GM19372 (cell line): ENCODE measurements at regions not wholly inside any gene's neighbourhood (a gene's known extent, or its start where the extent isn't known, plus 50 kb on each side); places are given as distances from the start of the nearest gene placed in this dataset.
"Not testable (repeated sequence)": the region's sequence is repeated elsewhere in the genome, so short reads cannot be mapped to it uniquely, and the experiment has no call there.

Source experiments
- ATAC-seq: cut with Tn5 transposase; IDR thresholded peaks from one replicate; pipeline ENCODE4 v1.9.1; 2021; ENCODE audit warnings: mild to moderate bottlenecking, low read depth, moderate library complexity; ENCODE audit not compliant: unreplicated experiment

DNA sequence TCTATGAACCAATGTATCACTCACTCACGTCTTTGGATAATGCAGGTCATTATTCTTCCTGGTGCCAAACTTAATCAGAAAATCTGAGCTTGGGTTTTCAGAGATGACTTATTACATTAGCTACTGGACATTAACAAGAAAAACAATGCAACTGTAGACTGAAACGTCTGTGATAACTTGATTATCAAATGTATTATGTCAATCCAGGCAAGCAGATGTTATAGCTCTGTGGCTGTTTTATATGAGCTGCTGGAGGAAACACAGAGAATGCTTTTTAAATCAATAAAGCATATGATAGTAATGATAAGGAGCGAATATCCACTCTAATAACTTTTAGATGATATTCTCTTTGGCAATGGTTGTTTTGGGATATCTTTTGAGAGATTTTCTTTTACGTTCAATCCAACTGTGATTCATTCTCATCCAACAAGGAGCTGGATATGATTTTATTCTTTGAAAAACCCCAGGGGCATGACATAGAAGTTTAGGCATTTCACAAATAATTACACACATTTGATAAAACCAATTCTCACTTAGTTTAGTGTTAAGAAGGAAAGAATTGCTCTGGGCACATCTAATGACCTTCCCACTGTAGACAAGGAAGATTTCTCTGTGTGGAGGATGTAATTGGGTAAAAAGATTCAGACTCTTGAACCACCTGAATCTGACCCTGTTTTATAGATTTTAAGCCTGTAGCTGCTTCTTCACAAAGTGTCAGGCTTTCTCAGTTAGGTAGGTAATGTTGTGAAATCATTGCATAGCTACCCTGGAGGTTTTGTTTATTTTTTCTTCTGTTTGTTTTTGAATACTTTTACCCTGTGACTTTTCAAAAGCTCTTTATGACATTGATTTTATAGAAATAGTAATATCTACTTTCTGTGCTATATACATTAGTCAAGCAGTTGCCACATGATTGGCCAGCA lies 1124.7 kb downstream of the DNAJB9 start:
- ATAC-seq = no peak

DNA sequence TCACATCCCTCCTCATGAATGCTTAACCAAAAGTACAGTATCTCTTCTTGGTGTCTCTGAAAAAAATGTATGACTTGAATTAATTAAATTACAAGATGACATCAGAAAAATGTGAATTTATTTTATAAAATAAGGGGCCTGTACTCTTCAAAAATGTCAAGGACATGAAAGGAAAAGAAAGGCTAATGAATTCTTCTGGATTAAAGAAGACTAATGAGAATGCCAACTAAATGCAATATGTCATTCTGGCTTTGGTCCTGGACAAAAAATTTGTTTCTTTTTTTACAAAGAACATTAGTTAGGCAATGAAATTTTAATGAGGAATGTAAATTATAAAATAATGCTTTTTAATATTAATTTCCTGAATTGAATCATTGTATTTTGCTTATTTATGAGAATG lies 1125.7 kb downstream of the DNAJB9 start:
- ATAC-seq = no peak

- no peak for ATAC-seq
Observed at GRCh38 chr7:109696723-109697122, 1127.0 kb downstream of the DNAJB9 start.

DNA sequence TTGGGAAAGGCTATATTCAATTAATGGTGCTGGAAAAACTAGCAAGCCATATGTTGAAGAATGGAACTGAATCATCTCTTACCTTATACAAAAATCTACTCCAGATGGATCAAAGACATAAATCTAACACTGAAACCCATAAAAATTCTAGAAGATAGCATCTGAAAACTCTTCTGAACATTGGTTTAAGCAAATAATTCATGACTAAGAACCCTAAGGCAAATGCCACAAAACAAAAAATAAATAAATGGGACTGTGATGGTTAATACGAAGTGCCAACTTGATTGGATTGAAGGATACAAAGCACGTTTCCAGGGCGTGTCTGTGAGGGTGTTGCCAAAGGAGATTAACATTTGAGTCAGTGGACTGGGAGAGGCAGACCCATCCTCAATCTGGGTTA lies 1130.0 kb downstream of the DNAJB9 start:
- no peak for ATAC-seq

DNA sequence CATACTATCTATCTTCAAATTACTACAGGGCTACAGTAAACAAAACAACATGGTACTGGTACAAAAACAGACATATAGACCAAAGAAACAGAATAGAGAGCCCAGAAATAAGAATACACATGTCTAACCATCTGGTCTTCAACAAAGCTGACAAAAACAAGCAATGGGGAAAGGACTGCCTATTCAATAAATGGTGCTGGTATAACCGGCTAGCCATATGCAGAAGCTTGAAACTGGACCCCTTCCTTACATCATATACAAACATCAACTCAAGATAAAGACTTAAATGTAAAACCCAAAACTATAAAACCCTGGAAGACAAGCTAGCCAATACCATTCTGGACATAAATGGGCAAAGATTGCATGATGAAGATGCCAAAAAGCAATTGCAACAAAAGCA lies 1143.7 kb downstream of the DNAJB9 start:
- no peak for ATAC-seq

GRCh38 chr7:109719359-109719758 lies 1149.7 kb downstream of the DNAJB9 start:
- not testable (repeated sequence) for ATAC-seq

- ATAC-seq = no peak
Observed at GRCh38 chr7:109734601-109735000, 1164.9 kb downstream of the DNAJB9 start.

DNA sequence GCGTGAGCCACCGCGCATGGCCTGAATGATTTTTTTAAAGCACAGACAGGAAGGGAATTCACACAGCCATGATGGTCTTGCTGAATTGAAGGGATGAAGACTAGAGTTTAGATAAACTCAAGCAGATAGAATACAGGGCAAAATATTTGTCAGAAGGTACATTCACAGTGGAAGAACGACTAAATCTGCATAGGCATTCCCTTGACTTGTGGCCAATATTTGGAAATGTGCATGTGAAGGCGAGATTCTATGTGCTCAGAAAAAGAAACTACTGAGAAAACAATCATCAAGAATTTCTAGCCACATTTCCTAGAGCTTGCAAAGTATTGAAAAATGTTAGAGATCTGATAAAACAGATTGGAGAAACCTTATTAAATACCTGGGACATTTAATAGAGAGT lies 1166.2 kb downstream of the DNAJB9 start:
- no peak for ATAC-seq

GRCh38 chr7:109745677-109746410 lies 1176.2 kb downstream of the DNAJB9 start:
- no peak for ATAC-seq

DNA sequence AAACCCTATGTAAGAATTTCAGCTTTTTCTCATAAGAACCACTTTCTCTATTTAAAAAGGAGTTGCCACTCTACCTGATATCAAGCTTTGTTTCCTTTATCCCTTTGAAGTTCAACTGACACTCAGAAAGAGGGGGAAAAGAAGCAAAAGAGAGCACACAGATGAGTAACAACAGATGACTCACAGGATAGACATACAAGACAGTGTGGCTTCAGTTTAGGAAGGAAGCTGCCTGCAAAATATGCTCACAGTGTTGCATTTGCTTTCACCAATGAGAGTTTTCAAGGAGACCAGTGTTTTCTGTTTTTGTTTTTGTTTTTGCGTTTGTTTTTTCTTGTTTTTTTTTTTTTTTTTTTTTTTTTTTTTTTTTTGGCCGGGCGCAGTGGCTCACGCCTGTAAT lies 1181.6 kb downstream of the DNAJB9 start:
- no peak for ATAC-seq

- no peak for ATAC-seq
Observed at GRCh38 chr7:109752068-109752467, 1182.4 kb downstream of the DNAJB9 start.

DNA sequence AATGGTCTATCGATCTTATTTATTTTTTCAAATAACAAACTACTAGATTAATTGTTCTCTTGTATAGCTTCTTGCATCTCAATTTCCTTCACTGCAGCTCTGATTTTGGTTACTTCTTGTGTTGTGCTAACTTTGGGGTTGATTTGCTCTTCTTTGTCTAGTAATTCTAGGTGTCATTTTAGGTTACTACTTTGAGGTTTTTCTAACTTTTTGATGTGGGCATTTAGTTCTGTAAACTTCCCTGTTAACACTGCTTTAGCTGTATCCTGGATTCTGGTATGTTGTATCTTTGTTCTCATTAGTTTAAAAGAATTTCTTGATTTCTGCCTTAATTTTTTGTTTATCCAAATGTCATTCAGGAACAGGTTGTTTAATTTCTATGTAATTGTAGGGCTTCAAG lies 1188.0 kb downstream of the DNAJB9 start:
- no peak for ATAC-seq

- ATAC-seq = no peak
Observed at GRCh38 chr7:109763611-109764010, 1193.9 kb downstream of the DNAJB9 start.

DNA sequence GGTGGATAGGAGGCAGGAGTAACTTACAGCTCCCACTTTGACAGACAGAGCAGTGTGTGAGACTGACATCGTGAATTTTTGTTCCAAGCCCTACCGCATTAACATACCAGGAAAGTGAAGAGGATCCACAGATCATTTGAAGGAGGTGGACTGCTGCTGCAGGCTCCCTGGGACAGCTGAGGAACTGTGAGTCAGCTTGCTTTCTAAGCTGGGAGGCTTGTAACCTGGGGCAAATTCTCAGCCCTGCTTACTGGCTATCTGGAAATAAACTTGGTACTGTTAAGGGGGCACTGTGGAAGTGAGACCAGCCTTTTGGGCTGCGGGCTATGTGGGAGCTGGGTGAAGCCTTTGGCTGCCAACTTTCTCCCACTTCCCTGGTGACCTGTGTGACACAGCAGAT lies 1202.5 kb downstream of the DNAJB9 start:
- no peak for ATAC-seq

DNA sequence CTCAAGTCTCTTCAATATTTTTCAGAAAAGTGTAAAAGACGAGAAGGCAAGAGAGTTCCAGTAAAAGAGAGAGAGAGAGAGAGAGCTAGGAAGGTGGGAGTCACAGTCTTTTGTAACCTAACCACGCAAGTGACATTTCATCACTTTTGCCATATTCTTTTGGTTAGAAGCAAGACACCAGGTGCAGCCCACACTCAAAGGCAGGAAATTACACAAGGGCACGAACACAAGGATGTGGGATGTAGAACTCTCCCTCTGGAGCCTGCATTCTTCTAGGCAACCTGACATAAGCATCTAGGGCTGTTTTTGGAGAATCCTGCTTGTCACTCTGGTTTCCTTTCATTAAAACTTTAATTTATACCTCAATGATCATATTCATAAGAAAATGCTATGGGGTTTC lies 1213.1 kb downstream of the DNAJB9 start:
- ATAC-seq = no peak

DNA sequence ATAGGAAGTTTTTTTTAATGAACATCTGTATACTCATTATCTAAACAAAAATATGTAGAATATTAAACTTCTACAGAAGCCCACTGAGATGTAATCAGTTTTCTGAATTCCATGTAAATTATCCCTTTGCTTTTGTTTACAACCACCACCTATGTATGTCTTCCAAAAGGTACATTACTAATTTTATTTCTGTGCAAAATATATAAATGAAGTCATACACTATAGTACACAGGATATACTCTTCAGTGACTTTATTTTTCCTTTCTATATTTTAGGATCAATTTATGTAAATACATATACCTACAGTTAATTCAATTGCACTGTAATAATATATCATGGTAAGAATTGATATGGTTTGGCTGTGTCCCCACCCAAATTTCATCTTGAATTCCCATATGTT lies 1236.9 kb downstream of the DNAJB9 start:
- no peak for ATAC-seq

DNA sequence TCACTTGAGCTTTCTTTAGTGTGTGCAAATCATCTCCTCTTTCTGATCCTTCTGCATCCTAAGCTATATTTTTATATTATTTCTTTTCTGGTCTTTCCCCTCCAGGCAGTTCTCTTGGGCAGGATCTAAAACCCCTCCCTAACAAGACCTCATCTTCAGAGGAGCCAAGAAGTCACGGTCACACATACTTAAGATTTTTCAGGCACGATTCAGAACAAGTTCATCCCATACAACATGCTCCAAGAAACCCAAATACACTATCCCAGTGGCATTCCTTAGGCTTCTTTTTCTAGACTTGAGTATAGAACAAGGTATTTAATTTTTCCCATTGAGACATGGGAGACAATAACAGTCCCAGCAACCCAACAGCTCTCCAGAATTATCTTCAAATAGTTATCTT lies 1251.5 kb downstream of the DNAJB9 start:
- ATAC-seq = no peak

DNA sequence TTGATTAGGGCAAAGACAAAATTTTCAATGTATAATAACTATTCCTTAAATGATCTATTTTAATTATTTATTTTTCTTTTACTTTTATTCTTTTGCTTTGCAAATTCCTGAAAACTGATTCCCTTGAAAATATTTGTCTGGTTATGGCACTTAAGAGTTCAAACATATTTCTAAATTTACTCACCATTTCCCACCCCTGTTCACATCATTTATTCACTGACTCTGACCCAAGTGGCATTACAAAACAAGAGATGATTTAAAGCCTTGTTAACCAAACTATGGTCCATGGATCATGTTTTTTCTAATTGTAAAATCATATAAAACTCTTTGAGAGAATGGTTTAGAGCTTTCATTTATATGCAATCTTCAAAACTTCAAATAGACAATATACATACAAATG lies 1256.1 kb upstream of the LRRN3 start:
- no peak for ATAC-seq

DNA sequence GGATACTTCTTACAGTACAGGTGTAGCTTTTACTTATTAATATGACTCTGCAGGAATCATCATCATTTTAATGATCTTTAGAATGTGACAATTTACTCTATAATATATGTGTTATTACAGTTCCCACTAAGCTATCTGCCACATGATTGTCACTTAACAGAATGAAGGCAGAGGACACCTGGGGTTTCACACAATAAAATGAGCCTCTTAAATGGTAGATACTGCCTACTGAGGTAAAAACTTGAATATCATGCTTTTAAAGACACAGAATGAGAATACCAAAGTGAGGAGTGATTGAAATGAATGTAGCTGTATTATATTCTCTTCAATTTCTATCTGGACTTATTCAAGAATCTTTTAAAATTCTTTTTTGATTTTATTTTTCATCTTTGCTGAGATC lies 1255.3 kb upstream of the LRRN3 start:
- ATAC-seq = no peak

GRCh38 chr7:109836016-109836415 lies 1254.9 kb upstream of the LRRN3 start:
- no peak for ATAC-seq

DNA sequence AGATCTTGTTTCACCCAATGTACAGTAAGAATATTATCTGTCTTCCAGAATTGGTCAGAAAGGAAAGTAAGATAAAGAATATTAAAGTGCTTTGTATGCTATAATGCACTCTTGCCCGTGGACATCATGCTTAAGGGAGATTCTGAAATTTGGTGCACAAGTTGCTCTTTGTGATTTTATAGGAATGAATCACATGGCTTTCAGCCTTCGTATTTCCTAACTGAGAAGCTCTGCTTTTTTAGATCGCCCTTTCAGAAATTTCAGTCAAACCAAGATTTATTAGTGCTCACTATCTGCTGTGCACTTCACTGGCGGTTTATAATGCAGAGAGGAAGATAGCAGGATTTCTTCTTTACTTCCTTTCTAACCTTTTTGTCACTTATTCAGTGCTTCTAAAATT lies 1248.5 kb upstream of the LRRN3 start:
- ATAC-seq = no peak

DNA sequence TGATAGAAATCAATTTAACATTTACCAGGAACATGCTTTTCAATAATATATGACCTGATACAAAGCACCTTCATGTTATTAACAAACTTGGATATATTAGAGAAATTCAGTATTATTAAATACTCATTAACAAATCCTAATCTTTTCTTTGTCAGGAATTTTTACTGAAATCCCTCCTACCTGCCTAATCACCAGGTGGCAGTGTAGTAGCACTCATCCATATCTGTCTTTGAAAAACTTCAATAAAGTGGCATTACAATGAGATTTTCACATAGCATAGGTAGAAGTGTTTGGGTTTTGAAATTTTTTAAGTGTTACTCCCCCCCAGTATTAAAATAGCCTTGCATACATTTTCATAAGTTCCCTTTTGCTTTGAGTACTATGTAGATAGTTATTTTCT lies 1246.6 kb upstream of the LRRN3 start:
- ATAC-seq = no peak
